HEK293 (cell line): ENCODE measurements at regions not wholly inside any gene's neighbourhood (a gene's known extent, or its start where the extent isn't known, plus 50 kb on each side); places are given as distances from the start of the nearest gene placed in this dataset.

ENCODE experiments used
- CTCF ChIA-PET: fragments of 350-600 bp; formaldehyde crosslinking; extraction: SDS; loops from one replicate; lab custom pipeline; 2021; ENCODE audit warnings: antibody characterized with exemption; lab: Yijun Ruan, JAX
- POLR2A ChIA-PET: fragments of 300-600 bp; formaldehyde crosslinking; extraction: SDS; loops from one replicate; lab custom pipeline; 2020; ENCODE audit warnings: antibody characterized with exemption, inconsistent platforms; lab: Yijun Ruan, JAX
- H3K27ac ChIP-seq: fragments of 200-500 bp; sonication (Bioruptor generic); 2 replicates; pipeline ENCODE4 v1.5.1; 2014; ENCODE audit warnings: low read depth, low read length, control low read depth, inconsistent platforms; ENCODE audit errors: extremely low read depth
- H3K36me3 ChIP-seq, 2 experiments: fragments of 200-500 bp in 1 of 2; sonication (Bioruptor generic) in 1 of 2; 1 replicate in 1 of 2; 2 replicates in 1 of 2; pipeline ENCODE4 v1.5.1; 2014 to 2017; ENCODE audit warnings: inconsistent platforms in 2 of 2, low read length in 2 of 2; ENCODE audit not compliant: control insufficient read depth in 2 of 2, insufficient read depth in 1 of 2
- H3K4me1 ChIP-seq: fragments of 200-500 bp; sonication (Bioruptor generic); 2 replicates; pipeline ENCODE4 v1.5.1; 2014; ENCODE audit warnings: mild to moderate bottlenecking, low read length, inconsistent platforms; ENCODE audit not compliant: control insufficient read depth, insufficient read depth
- H3K4me3 ChIP-seq: 2 replicates; pipeline ENCODE4 v1.5.1; 2011; ENCODE audit warnings: low read depth, mild to moderate bottlenecking, control low read depth, low read length, moderate library complexity
- H3K9me3 ChIP-seq: fragments of 200-500 bp; sonication (Bioruptor generic); 2 replicates; pipeline ENCODE4 v1.5.1; 2014; ENCODE audit warnings: low read depth, low read length, inconsistent platforms; ENCODE audit not compliant: control insufficient read depth, insufficient read depth
- BCL11B ChIP-seq: fragments of 450-650 bp; formaldehyde crosslinking; IDR thresholded peaks from 2 replicates; pipeline ENCODE4 v1.5.1; 2016; ENCODE audit warnings: low read depth, missing biosample characterization, missing genetic modification characterization
- EGR2 ChIP-seq: fragments of 450-650 bp; formaldehyde crosslinking; IDR thresholded peaks from 2 replicates; pipeline ENCODE4 v1.5.1; 2016; ENCODE audit warnings: low read depth, missing biosample characterization, missing genetic modification characterization
- OSR2 ChIP-seq: fragments of 450-650 bp; formaldehyde crosslinking; IDR thresholded peaks from 2 replicates; pipeline ENCODE4 v1.5.1; 2016; ENCODE audit warnings: missing biosample characterization, missing genetic modification characterization
- SCRT2 ChIP-seq: fragments of 450-650 bp; formaldehyde crosslinking; IDR thresholded peaks from 2 replicates; pipeline ENCODE4 v1.5.1; 2016; ENCODE audit warnings: missing biosample characterization, missing genetic modification characterization
- ZNF121 ChIP-seq: fragments of 450-650 bp; formaldehyde crosslinking; IDR thresholded peaks from 2 replicates; pipeline ENCODE4 v1.5.1; 2016; ENCODE audit warnings: missing biosample characterization, missing genetic modification characterization
- ZNF138 ChIP-seq: fragments of 450-650 bp; formaldehyde crosslinking; IDR thresholded peaks from 2 replicates; pipeline ENCODE4 v1.5.1; 2016; ENCODE audit warnings: missing biosample characterization, missing genetic modification characterization, borderline replicate concordance
- ZNF148 ChIP-seq: fragments of 450-650 bp; formaldehyde crosslinking; IDR thresholded peaks from 2 replicates; pipeline ENCODE4 v1.5.0; 2017; ENCODE audit warnings: missing biosample characterization, missing genetic modification characterization, borderline replicate concordance
- ZNF211 ChIP-seq: fragments of 450-650 bp; formaldehyde crosslinking; IDR thresholded peaks from 2 replicates; pipeline ENCODE4 v1.5.1; 2016; ENCODE audit warnings: low read depth, missing biosample characterization, missing genetic modification characterization
- ZNF223 ChIP-seq: fragments of 450-650 bp; formaldehyde crosslinking; IDR thresholded peaks from 2 replicates; pipeline ENCODE4 v1.5.1; 2016; ENCODE audit warnings: missing biosample characterization, missing genetic modification characterization
- ZNF548 ChIP-seq: fragments of 450-650 bp; formaldehyde crosslinking; IDR thresholded peaks from 2 replicates; pipeline ENCODE4 v1.5.1; 2016; ENCODE audit warnings: missing biosample characterization, missing genetic modification characterization
- ZNF791 ChIP-seq: fragments of 450-650 bp; formaldehyde crosslinking; IDR thresholded peaks from 2 replicates; pipeline ENCODE4 v1.5.1; 2016; ENCODE audit warnings: missing biosample characterization, missing genetic modification characterization
- ZXDB ChIP-seq: fragments of 450-650 bp; formaldehyde crosslinking; IDR thresholded peaks from 2 replicates; pipeline ENCODE4 v1.5.1; 2016; ENCODE audit warnings: missing biosample characterization, missing genetic modification characterization
- TF ChIP-seq, protein P1 (sequence below): fragments of 450-650 bp; formaldehyde crosslinking; IDR thresholded peaks from 2 replicates; pipeline ENCODE4 v1.5.1; 2016; ENCODE audit warnings: missing biosample characterization, missing genetic modification characterization, borderline replicate concordance

- H3K36me3 ChIP-seq: no peaks in the 10 kb centered on the region
- POLR2A ChIA-PET: no interaction called here
- H3K9me3 ChIP-seq: no peaks in the 10 kb centered on the region
- TF ChIP-seq ZNF548 (tag by site-specific recombination) (no peak), ZNF121 (tag by site-specific recombination) (no peak), OSR2 (tag by site-specific recombination) (no peak), EGR2 (tag by site-specific recombination) (no peak), SCRT2 (tag by site-specific recombination) (no peak), ZNF791 (no peak), ZNF138 (no peak)
- TF ChIP-seq, protein P1, sequence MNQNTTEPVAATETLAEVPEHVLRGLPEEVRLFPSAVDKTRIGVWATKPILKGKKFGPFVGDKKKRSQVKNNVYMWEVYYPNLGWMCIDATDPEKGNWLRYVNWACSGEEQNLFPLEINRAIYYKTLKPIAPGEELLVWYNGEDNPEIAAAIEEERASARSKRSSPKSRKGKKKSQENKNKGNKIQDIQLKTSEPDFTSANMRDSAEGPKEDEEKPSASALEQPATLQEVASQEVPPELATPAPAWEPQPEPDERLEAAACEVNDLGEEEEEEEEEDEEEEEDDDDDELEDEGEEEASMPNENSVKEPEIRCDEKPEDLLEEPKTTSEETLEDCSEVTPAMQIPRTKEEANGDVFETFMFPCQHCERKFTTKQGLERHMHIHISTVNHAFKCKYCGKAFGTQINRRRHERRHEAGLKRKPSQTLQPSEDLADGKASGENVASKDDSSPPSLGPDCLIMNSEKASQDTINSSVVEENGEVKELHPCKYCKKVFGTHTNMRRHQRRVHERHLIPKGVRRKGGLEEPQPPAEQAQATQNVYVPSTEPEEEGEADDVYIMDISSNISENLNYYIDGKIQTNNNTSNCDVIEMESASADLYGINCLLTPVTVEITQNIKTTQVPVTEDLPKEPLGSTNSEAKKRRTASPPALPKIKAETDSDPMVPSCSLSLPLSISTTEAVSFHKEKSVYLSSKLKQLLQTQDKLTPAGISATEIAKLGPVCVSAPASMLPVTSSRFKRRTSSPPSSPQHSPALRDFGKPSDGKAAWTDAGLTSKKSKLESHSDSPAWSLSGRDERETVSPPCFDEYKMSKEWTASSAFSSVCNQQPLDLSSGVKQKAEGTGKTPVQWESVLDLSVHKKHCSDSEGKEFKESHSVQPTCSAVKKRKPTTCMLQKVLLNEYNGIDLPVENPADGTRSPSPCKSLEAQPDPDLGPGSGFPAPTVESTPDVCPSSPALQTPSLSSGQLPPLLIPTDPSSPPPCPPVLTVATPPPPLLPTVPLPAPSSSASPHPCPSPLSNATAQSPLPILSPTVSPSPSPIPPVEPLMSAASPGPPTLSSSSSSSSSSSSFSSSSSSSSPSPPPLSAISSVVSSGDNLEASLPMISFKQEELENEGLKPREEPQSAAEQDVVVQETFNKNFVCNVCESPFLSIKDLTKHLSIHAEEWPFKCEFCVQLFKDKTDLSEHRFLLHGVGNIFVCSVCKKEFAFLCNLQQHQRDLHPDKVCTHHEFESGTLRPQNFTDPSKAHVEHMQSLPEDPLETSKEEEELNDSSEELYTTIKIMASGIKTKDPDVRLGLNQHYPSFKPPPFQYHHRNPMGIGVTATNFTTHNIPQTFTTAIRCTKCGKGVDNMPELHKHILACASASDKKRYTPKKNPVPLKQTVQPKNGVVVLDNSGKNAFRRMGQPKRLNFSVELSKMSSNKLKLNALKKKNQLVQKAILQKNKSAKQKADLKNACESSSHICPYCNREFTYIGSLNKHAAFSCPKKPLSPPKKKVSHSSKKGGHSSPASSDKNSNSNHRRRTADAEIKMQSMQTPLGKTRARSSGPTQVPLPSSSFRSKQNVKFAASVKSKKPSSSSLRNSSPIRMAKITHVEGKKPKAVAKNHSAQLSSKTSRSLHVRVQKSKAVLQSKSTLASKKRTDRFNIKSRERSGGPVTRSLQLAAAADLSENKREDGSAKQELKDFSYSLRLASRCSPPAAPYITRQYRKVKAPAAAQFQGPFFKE (tag by site-specific recombination): no peak
- TF ChIP-seq, all 188 proteins: peak for 0
- H3K27ac ChIP-seq: no peak overlapping the region
- no peak overlapping the region for H3K4me3 ChIP-seq
- CTCF ChIA-PET: no interaction called here
- H3K4me1 ChIP-seq: no peaks in the 10 kb centered on the region
Observed at GRCh38 chr6:168825226-168826077, 384.5 kb downstream of the SMOC2 start.

GRCh38 chr6:168823397-168824212 is 382.6 kb downstream of the SMOC2 start:
- Histone ChIP-seq H3K27ac (no peak overlapping the region), H3K4me3 (no peak overlapping the region)
- no peak for TF ChIP-seq ZNF211 (tag by site-specific recombination)
- TF ChIP-seq ZNF148 (tag by site-specific recombination): no peak
- no peak for TF ChIP-seq BCL11B (tag by site-specific recombination)
- no peak for TF ChIP-seq ZNF223 (tag by site-specific recombination)
- TF ChIP-seq ZXDB (tag by site-specific recombination): no peak
- TF ChIP-seq, all 188 proteins: peak for 0
- H3K36me3 ChIP-seq: no peaks in the 10 kb centered on the region
- H3K9me3 ChIP-seq: no peaks in the 10 kb centered on the region
- CTCF ChIA-PET: interaction anchor here (0.6 to 0.7 kb wide), 2 partner anchors 9 to 392 kb away, joined by 4 to 6 read pairs; no protein-coding TSS in a partner anchor
- no peaks in the 10 kb centered on the region for H3K4me1 ChIP-seq
- POLR2A ChIA-PET: no interaction called here
